ENCODE measurements at regions not wholly inside any gene's neighbourhood (a gene's known extent, or its start where the extent isn't known, plus 50 kb on each side); places are given as distances from the start of the nearest gene placed in this dataset.

DNA sequence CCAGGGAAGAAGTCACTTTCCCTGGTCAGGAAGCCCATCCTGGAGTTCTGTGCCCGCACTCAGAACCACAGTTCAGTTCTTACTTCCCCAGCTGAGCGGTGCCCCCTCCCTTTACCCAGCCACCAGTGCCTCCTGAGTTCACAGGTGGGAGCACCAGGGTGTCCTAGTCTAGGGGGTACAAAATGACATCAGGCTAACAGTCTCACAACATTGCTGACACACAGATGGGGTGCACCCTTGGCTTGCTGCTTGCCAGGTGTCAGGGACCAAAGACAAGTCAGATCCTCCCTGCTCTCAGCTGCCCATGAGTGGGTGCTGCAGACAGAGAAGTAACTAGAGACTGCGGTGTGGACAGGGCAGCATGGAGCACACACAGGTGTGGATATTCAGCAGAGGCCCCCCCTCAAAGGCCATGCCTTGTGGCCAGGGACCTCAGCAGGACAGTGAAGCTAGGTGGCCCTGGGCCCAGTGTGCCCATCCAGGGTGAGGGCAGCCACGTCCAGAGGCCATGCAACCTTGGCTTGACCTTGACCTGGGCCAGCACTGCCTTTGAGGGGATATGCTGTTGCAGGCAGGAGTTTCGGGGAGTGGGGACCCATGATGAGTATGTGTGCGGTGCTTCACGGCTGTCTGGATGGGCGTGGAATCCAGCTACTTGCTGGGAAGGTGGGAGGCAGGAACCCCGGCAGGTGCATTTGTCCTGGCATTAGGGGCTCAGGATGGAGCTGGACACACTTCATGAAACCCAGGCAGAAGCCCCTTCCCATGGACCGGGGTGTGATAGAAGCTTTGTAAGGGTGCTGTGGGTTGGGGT lies 110.4 kb upstream of the FRMD1 start:
- TF ChIP-seq EZH2phosphoT487 (IDR thresholded peaks at IDR 0.05; ENCODE audit: borderline replicate concordance, low read depth, low read length): no peak
- TF ChIP-seq, protein P1, sequence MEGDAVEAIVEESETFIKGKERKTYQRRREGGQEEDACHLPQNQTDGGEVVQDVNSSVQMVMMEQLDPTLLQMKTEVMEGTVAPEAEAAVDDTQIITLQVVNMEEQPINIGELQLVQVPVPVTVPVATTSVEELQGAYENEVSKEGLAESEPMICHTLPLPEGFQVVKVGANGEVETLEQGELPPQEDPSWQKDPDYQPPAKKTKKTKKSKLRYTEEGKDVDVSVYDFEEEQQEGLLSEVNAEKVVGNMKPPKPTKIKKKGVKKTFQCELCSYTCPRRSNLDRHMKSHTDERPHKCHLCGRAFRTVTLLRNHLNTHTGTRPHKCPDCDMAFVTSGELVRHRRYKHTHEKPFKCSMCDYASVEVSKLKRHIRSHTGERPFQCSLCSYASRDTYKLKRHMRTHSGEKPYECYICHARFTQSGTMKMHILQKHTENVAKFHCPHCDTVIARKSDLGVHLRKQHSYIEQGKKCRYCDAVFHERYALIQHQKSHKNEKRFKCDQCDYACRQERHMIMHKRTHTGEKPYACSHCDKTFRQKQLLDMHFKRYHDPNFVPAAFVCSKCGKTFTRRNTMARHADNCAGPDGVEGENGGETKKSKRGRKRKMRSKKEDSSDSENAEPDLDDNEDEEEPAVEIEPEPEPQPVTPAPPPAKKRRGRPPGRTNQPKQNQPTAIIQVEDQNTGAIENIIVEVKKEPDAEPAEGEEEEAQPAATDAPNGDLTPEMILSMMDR (conservative IDR thresholded peaks at IDR 0.05; ENCODE audit: low read length): no peak
